HL-60 (cell line): ENCODE measurements at regions not wholly inside any gene's neighbourhood (a gene's known extent, or its start where the extent isn't known, plus 50 kb on each side); places are given as distances from the start of the nearest gene placed in this dataset.

Experiments
- DNase-seq, 2 experiments: peaks; one replicate each; pipeline ENCODE4 v3.0.0-alpha.2; 2010 to 2020; ENCODE audit warnings: low read depth in 1 of 2, low spot score in 1 of 2
- H3K27ac ChIP-seq: fragments of 250-450 bp; sonication (Bioruptor Pico); replicated peaks from 2 replicates; pipeline ENCODE4 v1.5.1; 2020; ENCODE audit warnings: mild to moderate bottlenecking, moderate library complexity
- H3K27me3 ChIP-seq: fragments of 250-450 bp; sonication (Bioruptor Pico); 2 replicates; pipeline ENCODE4 v1.5.1; 2021; ENCODE audit warnings: mild to moderate bottlenecking, moderate library complexity; ENCODE audit not compliant: insufficient read depth, poor library complexity, severe bottlenecking
- H3K4me3 ChIP-seq: replicated peaks from 2 replicates; pipeline ENCODE4 v1.5.1; 2011; ENCODE audit warnings: mild to moderate bottlenecking, control low read depth, low read length; ENCODE audit not compliant: insufficient read depth
- GABPA ChIP-seq: IDR thresholded peaks from 2 replicates; pipeline ENCODE4 v1.6.1; 2012; ENCODE audit warnings: low read depth
- POLR2AphosphoS5 ChIP-seq: IDR thresholded peaks from 2 replicates; pipeline ENCODE4 v1.6.1; 2012; ENCODE audit warnings: low read depth
- SPI1 ChIP-seq: IDR thresholded peaks from 2 replicates; pipeline ENCODE4 v1.6.1; 2012; ENCODE audit warnings: low read depth, mild to moderate bottlenecking, borderline replicate concordance
- TF ChIP-seq, protein P1 (sequence below): IDR thresholded peaks from one replicate; pipeline ENCODE4 v1.5.1; 2011; ENCODE audit warnings: low read length, control low read depth, inconsistent platforms; ENCODE audit not compliant: insufficient read depth
- TF ChIP-seq, protein P2 (sequence below): IDR thresholded peaks from 2 replicates; pipeline ENCODE4 v1.6.1; 2012; ENCODE audit warnings: low read depth; ENCODE audit not compliant: insufficient replicate concordance

DNA sequence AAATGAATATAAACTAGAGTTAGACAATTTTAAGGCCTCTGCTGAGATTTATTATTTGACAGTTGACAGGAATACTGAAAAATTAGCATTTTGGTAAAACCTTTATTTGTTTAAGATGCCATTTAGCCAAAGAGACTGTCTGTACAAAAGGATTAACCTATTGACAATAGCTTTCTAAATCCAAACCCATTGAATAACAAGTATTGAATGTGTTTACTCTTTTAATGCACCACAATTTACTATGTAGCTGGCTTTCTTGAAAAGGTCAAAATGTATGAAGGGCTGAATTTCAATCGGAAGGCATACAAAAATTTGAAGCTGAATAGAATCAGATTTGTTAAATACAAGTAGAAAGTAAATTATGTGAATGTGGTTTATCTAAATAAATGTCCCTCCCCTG is 374.5 kb downstream of the TEX13C start:
- Histone ChIP-seq H3K4me3 (no peak overlapping the region), H3K27me3 (no peaks in the 10 kb centered on the region), H3K27ac (no peak overlapping the region)
- TF ChIP-seq POLR2AphosphoS5 (no peak), SPI1 (no peak), GABPA (no peak)
- TF ChIP-seq, protein P1, sequence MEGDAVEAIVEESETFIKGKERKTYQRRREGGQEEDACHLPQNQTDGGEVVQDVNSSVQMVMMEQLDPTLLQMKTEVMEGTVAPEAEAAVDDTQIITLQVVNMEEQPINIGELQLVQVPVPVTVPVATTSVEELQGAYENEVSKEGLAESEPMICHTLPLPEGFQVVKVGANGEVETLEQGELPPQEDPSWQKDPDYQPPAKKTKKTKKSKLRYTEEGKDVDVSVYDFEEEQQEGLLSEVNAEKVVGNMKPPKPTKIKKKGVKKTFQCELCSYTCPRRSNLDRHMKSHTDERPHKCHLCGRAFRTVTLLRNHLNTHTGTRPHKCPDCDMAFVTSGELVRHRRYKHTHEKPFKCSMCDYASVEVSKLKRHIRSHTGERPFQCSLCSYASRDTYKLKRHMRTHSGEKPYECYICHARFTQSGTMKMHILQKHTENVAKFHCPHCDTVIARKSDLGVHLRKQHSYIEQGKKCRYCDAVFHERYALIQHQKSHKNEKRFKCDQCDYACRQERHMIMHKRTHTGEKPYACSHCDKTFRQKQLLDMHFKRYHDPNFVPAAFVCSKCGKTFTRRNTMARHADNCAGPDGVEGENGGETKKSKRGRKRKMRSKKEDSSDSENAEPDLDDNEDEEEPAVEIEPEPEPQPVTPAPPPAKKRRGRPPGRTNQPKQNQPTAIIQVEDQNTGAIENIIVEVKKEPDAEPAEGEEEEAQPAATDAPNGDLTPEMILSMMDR = no peak
- TF ChIP-seq, protein P2, sequence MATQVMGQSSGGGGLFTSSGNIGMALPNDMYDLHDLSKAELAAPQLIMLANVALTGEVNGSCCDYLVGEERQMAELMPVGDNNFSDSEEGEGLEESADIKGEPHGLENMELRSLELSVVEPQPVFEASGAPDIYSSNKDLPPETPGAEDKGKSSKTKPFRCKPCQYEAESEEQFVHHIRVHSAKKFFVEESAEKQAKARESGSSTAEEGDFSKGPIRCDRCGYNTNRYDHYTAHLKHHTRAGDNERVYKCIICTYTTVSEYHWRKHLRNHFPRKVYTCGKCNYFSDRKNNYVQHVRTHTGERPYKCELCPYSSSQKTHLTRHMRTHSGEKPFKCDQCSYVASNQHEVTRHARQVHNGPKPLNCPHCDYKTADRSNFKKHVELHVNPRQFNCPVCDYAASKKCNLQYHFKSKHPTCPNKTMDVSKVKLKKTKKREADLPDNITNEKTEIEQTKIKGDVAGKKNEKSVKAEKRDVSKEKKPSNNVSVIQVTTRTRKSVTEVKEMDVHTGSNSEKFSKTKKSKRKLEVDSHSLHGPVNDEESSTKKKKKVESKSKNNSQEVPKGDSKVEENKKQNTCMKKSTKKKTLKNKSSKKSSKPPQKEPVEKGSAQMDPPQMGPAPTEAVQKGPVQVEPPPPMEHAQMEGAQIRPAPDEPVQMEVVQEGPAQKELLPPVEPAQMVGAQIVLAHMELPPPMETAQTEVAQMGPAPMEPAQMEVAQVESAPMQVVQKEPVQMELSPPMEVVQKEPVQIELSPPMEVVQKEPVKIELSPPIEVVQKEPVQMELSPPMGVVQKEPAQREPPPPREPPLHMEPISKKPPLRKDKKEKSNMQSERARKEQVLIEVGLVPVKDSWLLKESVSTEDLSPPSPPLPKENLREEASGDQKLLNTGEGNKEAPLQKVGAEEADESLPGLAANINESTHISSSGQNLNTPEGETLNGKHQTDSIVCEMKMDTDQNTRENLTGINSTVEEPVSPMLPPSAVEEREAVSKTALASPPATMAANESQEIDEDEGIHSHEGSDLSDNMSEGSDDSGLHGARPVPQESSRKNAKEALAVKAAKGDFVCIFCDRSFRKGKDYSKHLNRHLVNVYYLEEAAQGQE = no peak
- no peak for DNase-seq

DNA sequence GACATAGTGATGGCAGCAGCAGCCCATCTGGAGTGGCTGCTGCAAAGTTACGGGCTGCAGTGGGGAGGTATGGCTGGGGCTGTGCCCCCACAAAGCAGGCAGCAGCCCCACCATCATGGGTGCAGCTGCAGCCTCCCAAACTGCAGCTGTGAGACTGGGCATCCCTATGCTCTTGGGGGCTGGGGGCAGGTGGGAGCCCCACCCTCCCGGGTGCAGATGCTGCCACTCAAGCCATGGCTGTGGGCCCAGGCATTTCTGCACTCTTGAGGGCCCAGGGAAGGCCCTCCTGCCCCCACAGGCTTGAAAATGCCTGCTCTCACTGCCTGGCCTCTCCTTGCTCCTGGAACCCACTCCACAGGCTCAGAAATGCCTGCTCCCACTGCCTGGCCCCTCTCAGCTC is 389.4 kb downstream of the TEX13C start:
- no peak overlapping the region for H3K27ac ChIP-seq
- TF ChIP-seq SPI1 (no peak), GABPA (no peak), POLR2AphosphoS5 (no peak)
- TF ChIP-seq, protein P2 = no peak
- TF ChIP-seq, protein P1 = no peak
- H3K4me3 ChIP-seq = no peak overlapping the region
- no peak for DNase-seq
- H3K27me3 ChIP-seq = no peaks in the 10 kb centered on the region

DNA sequence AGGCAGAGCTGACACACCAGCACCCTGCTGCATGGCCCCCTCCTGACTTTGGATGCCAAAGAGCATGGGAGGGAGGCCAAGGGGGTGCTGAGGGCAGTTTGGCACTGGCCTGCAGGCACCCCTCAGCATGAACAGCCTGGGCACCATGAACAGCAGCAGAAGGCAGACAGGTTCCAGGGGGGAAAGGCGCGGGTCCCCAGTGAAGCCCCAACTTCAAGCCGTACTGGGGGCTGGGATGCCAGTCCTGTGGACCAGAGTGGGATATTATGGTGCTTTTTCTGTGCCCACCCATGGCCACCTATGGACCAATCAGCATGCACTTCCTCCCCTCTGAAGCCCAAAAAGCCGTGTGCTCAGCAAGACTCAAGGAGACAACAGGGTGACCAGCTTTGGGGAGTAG is 389.9 kb downstream of the TEX13C start:
- TF ChIP-seq, protein P2 = no peak
- Histone ChIP-seq H3K27ac (no peak overlapping the region), H3K4me3 (no peak overlapping the region), H3K27me3 (no peaks in the 10 kb centered on the region)
- no peak for DNase-seq
